ENCODE measurements at regions not wholly inside any gene's neighbourhood (a gene's known extent, or its start where the extent isn't known, plus 50 kb on each side); places are given as distances from the start of the nearest gene placed in this dataset.

- Mint-ChIP-seq H3K27ac (peak overlapping the region; percentile 46), H3K4me1 (peaks cover 12% of the 10 kb centered on the region), H3K9me3 (no peaks in the 10 kb centered on the region), H3K36me3 (peaks cover 15% of the 10 kb centered on the region), H3K4me3 (no peak overlapping the region), H3K27me3 (no peaks in the 10 kb centered on the region)
- ATAC-seq, result no peak
Measured at GRCh38 chr6:34610819-34611477, 54.8 kb upstream of the SPDEF start.

GRCh38 chr6:34608321-34609091 is 52.4 kb upstream of the SPDEF start:
- H3K36me3 Mint-ChIP-seq, result peaks cover 25% of the 10 kb centered on the region
- no peaks in the 10 kb centered on the region for H3K27me3 Mint-ChIP-seq
- peaks cover 16% of the 10 kb centered on the region for H3K4me1 Mint-ChIP-seq
- no peaks in the 10 kb centered on the region for H3K9me3 Mint-ChIP-seq
- ATAC-seq, result no peak
- no peak overlapping the region for H3K4me3 Mint-ChIP-seq
- no peak overlapping the region for H3K27ac Mint-ChIP-seq

- Mint-ChIP-seq H3K9me3 (no peaks in the 10 kb centered on the region), H3K4me1 (peaks cover 20% of the 10 kb centered on the region), H3K36me3 (peaks cover 25% of the 10 kb centered on the region), H3K4me3 (no peak overlapping the region), H3K27me3 (no peaks in the 10 kb centered on the region), H3K27ac (no peak overlapping the region)
- no peak for ATAC-seq
Measured at GRCh38 chr6:34606477-34607265, 50.5 kb upstream of the SPDEF start.

All from stimulated activated memory B cell treated with anti-CD40 and anti-IgM and Interleukin-4, amounts not matched to agents 10 μg/mL and 1 μg/mL and 100 μg/mL, for 72 hours (primary cell).